DND-41 (cell line): ENCODE measurements at regions not wholly inside any gene's neighbourhood (a gene's known extent, or its start where the extent isn't known, plus 50 kb on each side); places are given as distances from the start of the nearest gene placed in this dataset.

Experiments used
- CTCF ChIP-seq: IDR thresholded peaks from 2 replicates; pipeline ENCODE4 v1.5.1; 2012; ENCODE audit warnings: borderline replicate concordance, low read length, moderate library complexity, mild to moderate bottlenecking; ENCODE audit not compliant: poor library complexity, severe bottlenecking; ENCODE audit errors: extremely low read depth
- EZH2 ChIP-seq: IDR thresholded peaks from 3 replicates; pipeline ENCODE4 v1.6.1; 2012; ENCODE audit warnings: borderline replicate concordance, low read depth, mild to moderate bottlenecking, moderate library complexity, low read length, inconsistent platforms; ENCODE audit not compliant: severe bottlenecking

GRCh38 chr18:67281746-67282145 is 234.8 kb downstream of the DSEL start:
- TF ChIP-seq CTCF: no peak
- TF ChIP-seq EZH2: no peak
